ENCODE measurements at regions not wholly inside any gene's neighbourhood (a gene's known extent, or its start where the extent isn't known, plus 50 kb on each side); places are given as distances from the start of the nearest gene placed in this dataset.
A peak's percentile ranks its signal among the peaks of the same experiment; 100 is the strongest.

DNA sequence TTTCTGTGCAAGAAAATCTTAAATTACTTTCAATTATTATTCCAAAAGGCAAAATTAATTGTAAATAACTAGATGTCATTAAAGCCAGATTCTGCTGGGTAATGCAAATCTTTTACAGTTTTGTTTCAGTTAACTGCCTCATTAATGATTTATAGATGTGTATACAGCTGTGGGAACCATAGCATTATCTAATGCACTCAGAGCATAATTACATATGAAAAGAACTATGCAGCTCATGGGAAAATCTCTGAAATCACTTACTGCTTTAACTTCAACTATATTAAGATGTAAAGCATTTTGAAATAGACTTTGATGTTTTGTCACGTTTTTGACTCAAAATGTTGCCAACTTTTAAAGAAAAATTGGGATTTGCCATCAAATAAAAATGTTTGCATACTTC, 630.3 kb upstream of the KLHL4 start:
- TF ChIP-seq, protein P1, sequence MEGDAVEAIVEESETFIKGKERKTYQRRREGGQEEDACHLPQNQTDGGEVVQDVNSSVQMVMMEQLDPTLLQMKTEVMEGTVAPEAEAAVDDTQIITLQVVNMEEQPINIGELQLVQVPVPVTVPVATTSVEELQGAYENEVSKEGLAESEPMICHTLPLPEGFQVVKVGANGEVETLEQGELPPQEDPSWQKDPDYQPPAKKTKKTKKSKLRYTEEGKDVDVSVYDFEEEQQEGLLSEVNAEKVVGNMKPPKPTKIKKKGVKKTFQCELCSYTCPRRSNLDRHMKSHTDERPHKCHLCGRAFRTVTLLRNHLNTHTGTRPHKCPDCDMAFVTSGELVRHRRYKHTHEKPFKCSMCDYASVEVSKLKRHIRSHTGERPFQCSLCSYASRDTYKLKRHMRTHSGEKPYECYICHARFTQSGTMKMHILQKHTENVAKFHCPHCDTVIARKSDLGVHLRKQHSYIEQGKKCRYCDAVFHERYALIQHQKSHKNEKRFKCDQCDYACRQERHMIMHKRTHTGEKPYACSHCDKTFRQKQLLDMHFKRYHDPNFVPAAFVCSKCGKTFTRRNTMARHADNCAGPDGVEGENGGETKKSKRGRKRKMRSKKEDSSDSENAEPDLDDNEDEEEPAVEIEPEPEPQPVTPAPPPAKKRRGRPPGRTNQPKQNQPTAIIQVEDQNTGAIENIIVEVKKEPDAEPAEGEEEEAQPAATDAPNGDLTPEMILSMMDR (IDR thresholded peaks at IDR 0.05), result no peak

DNA sequence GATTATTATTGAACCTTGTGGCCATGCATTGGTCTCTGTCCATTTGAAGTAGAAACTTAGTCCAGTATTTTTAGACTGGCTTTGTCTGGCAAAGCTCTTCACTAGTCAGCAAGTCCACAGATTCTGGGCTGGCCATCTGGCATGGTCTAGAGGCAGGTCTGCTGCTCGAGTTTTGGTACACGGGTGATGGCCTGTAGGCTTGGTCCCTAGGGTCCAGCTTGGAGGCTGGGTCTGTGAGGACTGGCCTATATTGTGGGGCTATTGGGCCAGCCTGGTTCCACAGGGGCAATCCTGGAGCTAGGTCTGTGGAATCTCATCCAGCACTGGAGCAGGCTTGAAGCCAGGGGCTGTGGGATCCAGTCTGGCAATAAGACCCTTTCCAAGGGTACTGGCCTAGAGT, 607.6 kb upstream of the KLHL4 start:
- TF ChIP-seq, protein P1 (IDR thresholded peaks at IDR 0.05), result no peak

DNA sequence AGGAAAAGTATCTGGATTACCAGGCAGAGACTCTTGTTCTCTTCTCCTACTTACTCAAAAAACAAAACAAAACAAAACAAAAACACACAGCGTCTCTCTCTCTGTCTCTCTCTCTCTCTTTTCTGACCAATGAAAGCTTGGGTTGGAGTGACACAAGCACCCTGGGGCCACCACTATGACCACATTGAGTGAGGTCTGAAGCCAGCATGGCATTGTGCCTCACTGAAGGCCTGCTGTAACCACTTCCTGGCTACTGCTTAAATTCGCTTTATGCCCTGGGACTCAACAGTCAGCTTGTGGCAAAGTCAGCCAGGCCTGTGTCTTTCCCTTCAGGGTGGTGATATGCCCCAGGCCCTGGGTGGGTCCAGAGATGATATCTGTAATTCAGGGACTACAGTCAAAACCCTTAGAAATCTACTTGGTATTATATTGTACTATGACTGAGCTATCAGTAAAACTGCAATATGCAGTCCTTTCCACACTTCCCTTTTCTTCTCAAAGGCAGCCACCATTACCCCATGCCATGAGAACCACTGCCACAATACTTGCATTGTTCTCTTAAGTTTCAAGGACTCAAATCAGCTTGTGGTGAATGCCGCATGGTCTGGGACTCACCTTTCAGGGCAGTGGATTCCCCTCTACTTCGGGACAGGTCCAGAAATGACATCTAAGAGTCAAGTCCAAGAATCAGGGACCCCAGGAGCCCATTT, 606.8 kb upstream of the KLHL4 start:
- TF ChIP-seq, protein P1 (IDR thresholded peaks at IDR 0.05), result no peak

DNA sequence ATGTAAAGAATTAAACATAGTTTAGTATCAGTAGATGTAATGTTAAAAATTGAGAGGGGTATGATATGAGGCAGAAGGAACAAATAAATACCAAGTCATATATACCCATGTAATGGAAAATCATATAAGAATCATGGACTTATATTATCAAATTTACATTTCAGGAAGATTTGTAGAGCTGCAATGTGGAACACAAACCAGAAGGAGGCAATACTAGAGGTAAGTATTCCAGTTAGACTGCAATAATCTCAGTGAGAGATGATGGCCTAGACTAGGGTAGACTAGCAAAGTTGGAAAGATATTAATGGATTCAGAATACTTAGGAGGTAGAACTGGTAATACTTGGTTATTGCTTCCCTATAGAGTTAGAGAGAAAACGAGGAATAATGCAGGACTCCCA, 603.0 kb upstream of the KLHL4 start:
- TF ChIP-seq, protein P1 (IDR thresholded peaks at IDR 0.05), result no peak

DNA sequence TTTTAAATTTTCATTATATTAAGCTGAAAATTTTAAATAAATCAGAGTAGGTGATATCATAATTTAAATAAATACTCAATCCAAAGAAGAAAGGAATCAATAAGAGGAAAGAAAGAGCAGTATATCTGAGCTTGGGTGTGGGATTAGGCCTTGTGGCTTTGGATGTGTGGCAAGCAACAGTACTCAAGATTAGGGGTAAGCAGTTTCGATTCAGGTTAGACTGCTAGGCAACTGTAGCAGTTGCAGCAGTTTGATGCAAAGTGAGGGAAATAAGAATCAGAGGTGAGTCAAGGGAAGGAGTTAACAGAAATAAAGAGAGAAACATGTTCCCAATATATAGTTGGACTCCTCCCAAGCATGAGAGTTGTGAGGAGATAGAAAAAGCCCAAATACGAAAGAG, 599.6 kb upstream of the KLHL4 start:
- TF ChIP-seq, protein P1 (IDR thresholded peaks at IDR 0.05), result no peak

DNA sequence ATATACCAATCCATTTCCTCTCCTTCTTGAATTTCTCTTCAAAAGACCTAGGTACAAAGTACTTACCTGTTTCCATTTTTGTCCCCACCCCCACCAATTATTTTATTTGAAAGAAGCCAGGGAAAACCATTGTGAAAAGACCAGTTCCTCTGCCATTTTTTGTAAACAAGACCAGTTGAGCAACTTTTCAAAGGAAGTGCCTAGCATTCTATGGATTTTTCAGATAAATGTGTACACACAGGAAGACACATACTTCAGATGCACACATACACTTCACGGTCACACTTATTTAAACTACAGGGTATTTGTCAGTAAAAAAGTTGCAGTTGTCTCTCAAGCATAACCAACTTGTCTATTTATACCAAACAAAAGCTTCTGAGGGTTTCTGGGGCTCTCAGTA, 587.2 kb upstream of the KLHL4 start:
- TF ChIP-seq, protein P1 (IDR thresholded peaks at IDR 0.05), result no peak

DNA sequence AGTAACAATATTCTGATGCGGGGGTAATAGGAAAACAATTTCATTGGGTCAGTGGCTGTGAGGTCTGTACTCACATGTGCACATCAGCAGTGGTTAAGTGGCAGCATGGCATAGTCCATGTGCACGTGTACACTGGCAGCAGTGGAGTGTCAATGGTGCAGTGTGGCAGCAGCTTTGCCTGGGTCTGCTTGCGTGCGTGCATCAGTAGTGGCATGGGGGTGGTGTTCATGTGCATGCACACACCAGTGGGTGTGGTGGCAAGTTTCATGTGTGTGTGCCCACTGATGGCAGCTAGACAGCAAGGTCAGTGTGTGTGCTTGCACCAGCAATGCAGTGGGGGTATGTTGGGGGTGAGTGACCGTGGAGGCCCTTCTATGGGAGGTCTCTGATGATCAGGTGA, 581.6 kb upstream of the KLHL4 start:
- TF ChIP-seq, protein P1 (IDR thresholded peaks at IDR 0.05), result no peak

DNA sequence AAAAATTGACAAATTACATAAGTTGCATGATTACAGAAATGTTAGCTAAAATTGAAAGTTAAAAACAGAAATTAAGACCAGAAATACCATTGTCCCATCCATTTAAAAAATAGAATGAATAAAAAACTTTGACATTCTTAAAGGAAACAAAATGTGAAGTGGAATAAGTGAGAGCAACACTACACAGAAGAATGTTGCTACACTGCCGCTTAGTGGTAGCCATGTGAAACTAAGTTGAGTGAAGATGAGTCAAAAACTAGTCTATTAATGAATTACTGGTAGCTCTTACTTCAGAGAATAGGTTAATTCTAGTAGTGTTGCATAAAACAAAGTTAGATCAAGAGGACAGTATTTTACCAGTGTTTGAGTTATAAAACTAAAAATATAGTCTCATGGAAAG, 571.0 kb upstream of the KLHL4 start:
- TF ChIP-seq, protein P1 (IDR thresholded peaks at IDR 0.05), result peak; percentile 60
